GM10266 (cell line): ENCODE measurements at regions not wholly inside any gene's neighbourhood (a gene's known extent, or its start where the extent isn't known, plus 50 kb on each side); places are given as distances from the start of the nearest gene placed in this dataset.

Experiments
- DNase-seq: peaks from one replicate; pipeline ENCODE4 v3.0.0; 2012; ENCODE audit errors: extremely low spot score
- CTCF ChIP-seq: IDR thresholded peaks from 2 replicates; pipeline ENCODE4 v1.5.1; 2012; ENCODE audit warnings: mild to moderate bottlenecking, low read depth; ENCODE audit not compliant: control insufficient read depth, insufficient read depth; ENCODE audit errors: missing control alignments

- DNase-seq, result no peak
- no peak for TF ChIP-seq CTCF
Measured at GRCh38 chr18:25759111-25759510, 331.3 kb downstream of the SS18 start.

- no peak for TF ChIP-seq CTCF
- no peak for DNase-seq
Measured at GRCh38 chr18:25743646-25744151, 346.7 kb downstream of the SS18 start.

GRCh38 chr18:25739376-25739775 is 351.0 kb downstream of the SS18 start:
- no peak for DNase-seq
- TF ChIP-seq CTCF, result no peak

- DNase-seq, result no peak
- no peak for TF ChIP-seq CTCF
Measured at GRCh38 chr18:25737710-25738311, 352.6 kb downstream of the SS18 start.

GRCh38 chr18:25736516-25736915 is 353.9 kb downstream of the SS18 start:
- DNase-seq, result no peak

GRCh38 chr18:25735459-25735858 is 355.0 kb downstream of the SS18 start:
- no peak for DNase-seq
- no peak for TF ChIP-seq CTCF

More at GRCh38 chr18:25736516-25736915, 353.9 kb downstream of the SS18 start:
- no peak for TF ChIP-seq CTCF

- no peak for DNase-seq
- TF ChIP-seq CTCF, result no peak
Measured at GRCh38 chr18:25734336-25734735, 356.1 kb downstream of the SS18 start.
